ENCODE measurements at regions not wholly inside any gene's neighbourhood (a gene's known extent, or its start where the extent isn't known, plus 50 kb on each side); places are given as distances from the start of the nearest gene placed in this dataset.

DNA sequence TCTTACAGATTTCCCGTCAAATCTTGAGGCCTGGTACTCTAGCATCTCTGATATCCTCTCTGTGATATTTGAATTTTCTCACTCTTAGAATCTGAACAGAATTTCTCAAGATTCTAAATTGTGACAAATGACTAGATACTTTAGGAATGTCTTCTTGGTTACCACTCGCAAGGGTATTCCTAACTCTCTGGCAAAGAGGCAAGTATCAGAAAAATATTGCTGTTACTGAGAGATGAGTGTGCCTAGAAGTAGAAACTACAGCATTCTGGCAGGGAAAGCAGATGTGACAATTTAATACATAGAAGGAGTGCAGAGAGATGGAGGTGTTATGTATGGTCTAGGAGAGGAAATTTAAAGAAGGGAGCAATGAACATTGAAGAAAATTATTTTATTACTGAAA is 467.8 kb downstream of the LRIG3 start:
- Histone ChIP-seq H3K27ac (ENCODE audit: low read length) (no peak overlapping the region), H4K20me1 (ENCODE audit: insufficient read depth, low read length) (no peaks in the 10 kb centered on the region), H3K4me2 (ENCODE audit: insufficient read depth, low read length) (no peak overlapping the region), H3K9ac (ENCODE audit: low read depth, low read length) (no peak overlapping the region), H3K4me1 (ENCODE audit: insufficient read depth, low read length) (no peaks in the 10 kb centered on the region), H3K9me3 (ENCODE audit: insufficient read depth, low read length, severe bottlenecking) (no peaks in the 10 kb centered on the region), H3K4me3 (ENCODE audit: low read depth in 1 of 2, low read length in 2 of 2) (no peak overlapping the region), H3K79me2 (ENCODE audit: insufficient read depth, low read length) (no peaks in the 10 kb centered on the region), H3K27me3 (ENCODE audit: insufficient read depth, low read length, poor library complexity) (no peaks in the 10 kb centered on the region), H3K36me3 (ENCODE audit: insufficient read depth, low read length) (no peaks in the 10 kb centered on the region), H2AFZ (ENCODE audit: low read depth, low read length) (no peak overlapping the region)
- ATAC-seq (ENCODE audit: insufficient read depth, low read depth) (no peak), DNase-seq (no peak)
- no peak for TF ChIP-seq EZH2 (IDR thresholded peaks at IDR 0.05; ENCODE audit: borderline replicate concordance, low read depth, low read length, severe bottlenecking)
- TF ChIP-seq, protein P1, sequence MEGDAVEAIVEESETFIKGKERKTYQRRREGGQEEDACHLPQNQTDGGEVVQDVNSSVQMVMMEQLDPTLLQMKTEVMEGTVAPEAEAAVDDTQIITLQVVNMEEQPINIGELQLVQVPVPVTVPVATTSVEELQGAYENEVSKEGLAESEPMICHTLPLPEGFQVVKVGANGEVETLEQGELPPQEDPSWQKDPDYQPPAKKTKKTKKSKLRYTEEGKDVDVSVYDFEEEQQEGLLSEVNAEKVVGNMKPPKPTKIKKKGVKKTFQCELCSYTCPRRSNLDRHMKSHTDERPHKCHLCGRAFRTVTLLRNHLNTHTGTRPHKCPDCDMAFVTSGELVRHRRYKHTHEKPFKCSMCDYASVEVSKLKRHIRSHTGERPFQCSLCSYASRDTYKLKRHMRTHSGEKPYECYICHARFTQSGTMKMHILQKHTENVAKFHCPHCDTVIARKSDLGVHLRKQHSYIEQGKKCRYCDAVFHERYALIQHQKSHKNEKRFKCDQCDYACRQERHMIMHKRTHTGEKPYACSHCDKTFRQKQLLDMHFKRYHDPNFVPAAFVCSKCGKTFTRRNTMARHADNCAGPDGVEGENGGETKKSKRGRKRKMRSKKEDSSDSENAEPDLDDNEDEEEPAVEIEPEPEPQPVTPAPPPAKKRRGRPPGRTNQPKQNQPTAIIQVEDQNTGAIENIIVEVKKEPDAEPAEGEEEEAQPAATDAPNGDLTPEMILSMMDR (IDR thresholded peaks at IDR 0.05; ENCODE audit: borderline replicate concordance, extremely low read depth, low read length, poor library complexity, severe bottlenecking), result no peak

DNA sequence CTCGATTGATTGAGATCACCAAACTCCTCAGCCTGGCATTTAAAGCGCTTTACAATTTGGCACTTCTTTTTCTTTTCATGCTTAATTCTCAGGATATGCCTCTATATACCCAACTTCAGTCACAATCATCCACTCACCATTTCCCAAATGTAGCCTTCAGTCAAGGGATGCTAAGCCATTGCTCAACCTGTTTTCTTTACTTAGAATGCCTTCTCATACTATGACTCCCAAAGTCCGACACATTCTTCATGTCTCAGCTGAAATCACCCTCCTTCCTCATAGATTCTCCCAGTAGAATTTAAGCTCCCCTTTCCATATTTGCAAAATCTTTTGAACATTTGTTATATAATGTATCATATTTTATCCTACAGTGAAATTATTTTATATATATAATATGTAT is 467.0 kb downstream of the LRIG3 start:
- ATAC-seq (ENCODE audit: insufficient read depth, low read depth) (no peak), DNase-seq (no peak)
- no peaks in the 10 kb centered on the region for H4K20me1 ChIP-seq (ENCODE audit: insufficient read depth, low read length)
- H3K27me3 ChIP-seq (ENCODE audit: insufficient read depth, low read length, poor library complexity), result no peaks in the 10 kb centered on the region
- no peaks in the 10 kb centered on the region for H3K4me1 ChIP-seq (ENCODE audit: insufficient read depth, low read length)
- TF ChIP-seq, protein P1 (IDR thresholded peaks at IDR 0.05; ENCODE audit: borderline replicate concordance, extremely low read depth, low read length, poor library complexity, severe bottlenecking), result no peak
- TF ChIP-seq EZH2 (IDR thresholded peaks at IDR 0.05; ENCODE audit: borderline replicate concordance, low read depth, low read length, severe bottlenecking), result no peak
- H3K4me3 ChIP-seq (ENCODE audit: low read depth in 1 of 2, low read length in 2 of 2), result no peak overlapping the region
- no peak overlapping the region for H3K27ac ChIP-seq (ENCODE audit: low read length)
- no peaks in the 10 kb centered on the region for H3K9me3 ChIP-seq (ENCODE audit: insufficient read depth, low read length, severe bottlenecking)
- H3K79me2 ChIP-seq (ENCODE audit: insufficient read depth, low read length), result no peaks in the 10 kb centered on the region
- no peak overlapping the region for H3K4me2 ChIP-seq (ENCODE audit: insufficient read depth, low read length)
- H3K36me3 ChIP-seq (ENCODE audit: insufficient read depth, low read length), result no peaks in the 10 kb centered on the region
- no peak overlapping the region for H2AFZ ChIP-seq (ENCODE audit: low read depth, low read length)
- H3K9ac ChIP-seq (ENCODE audit: low read depth, low read length), result no peak overlapping the region

DNA sequence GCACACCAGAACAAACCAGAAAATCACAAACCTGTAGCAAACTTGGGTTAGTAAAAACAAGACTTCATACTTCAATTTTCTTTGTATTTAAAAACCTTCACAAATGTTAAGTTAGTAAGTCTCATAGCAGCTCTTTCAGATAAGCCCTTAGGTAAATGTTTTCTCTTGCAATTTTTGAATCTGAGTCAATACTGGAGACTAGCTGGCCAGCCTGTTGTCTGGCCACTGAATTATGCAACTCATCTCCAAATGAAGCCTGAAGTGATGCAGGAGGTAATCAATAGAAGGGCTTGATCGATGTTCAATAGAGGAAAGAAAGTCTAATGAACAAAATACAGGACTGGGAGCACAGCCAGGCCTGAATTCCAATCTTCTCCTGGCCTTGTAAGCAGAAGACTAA is 465.2 kb downstream of the LRIG3 start:
- H3K79me2 ChIP-seq (ENCODE audit: insufficient read depth, low read length), result no peaks in the 10 kb centered on the region
- H3K4me1 ChIP-seq (ENCODE audit: insufficient read depth, low read length), result no peaks in the 10 kb centered on the region
- no peaks in the 10 kb centered on the region for H3K9me3 ChIP-seq (ENCODE audit: insufficient read depth, low read length, severe bottlenecking)
- no peaks in the 10 kb centered on the region for H4K20me1 ChIP-seq (ENCODE audit: insufficient read depth, low read length)
- H3K4me2 ChIP-seq (ENCODE audit: insufficient read depth, low read length), result no peak overlapping the region
- DNase-seq, result no peak
- no peak overlapping the region for H2AFZ ChIP-seq (ENCODE audit: low read depth, low read length)
- H3K36me3 ChIP-seq (ENCODE audit: insufficient read depth, low read length), result no peaks in the 10 kb centered on the region
- no peak overlapping the region for H3K9ac ChIP-seq (ENCODE audit: low read depth, low read length)
- H3K27me3 ChIP-seq (ENCODE audit: insufficient read depth, low read length, poor library complexity), result no peaks in the 10 kb centered on the region
- no peak for ATAC-seq (ENCODE audit: insufficient read depth, low read depth)
- TF ChIP-seq, protein P1 (IDR thresholded peaks at IDR 0.05; ENCODE audit: borderline replicate concordance, extremely low read depth, low read length, poor library complexity, severe bottlenecking), result no peak
- TF ChIP-seq EZH2 (IDR thresholded peaks at IDR 0.05; ENCODE audit: borderline replicate concordance, low read depth, low read length, severe bottlenecking), result no peak
- H3K4me3 ChIP-seq (ENCODE audit: low read depth in 1 of 2, low read length in 2 of 2), result no peak overlapping the region
- no peak overlapping the region for H3K27ac ChIP-seq (ENCODE audit: low read length)

DNA sequence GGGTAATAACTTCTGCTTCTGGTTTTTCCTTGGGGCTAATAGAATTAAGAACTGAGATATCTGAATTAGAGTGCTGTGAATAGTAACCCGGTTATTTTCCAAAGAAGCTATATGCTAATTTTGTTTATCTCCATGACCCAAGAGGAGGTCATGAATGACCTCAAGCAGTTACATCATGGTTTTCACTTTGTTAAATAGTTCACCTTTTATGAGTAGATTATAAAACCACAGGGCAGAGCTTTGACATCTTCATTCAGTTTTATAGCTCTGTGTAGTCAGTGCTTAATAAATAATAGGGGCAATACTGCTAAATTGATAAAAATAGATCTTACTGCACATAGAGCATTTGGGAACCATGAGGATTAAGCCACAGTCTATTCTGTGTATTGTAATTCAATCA is 462.2 kb downstream of the LRIG3 start:
- no peaks in the 10 kb centered on the region for H3K9me3 ChIP-seq (ENCODE audit: insufficient read depth, low read length, severe bottlenecking)
- TF ChIP-seq, protein P1 (IDR thresholded peaks at IDR 0.05; ENCODE audit: borderline replicate concordance, extremely low read depth, low read length, poor library complexity, severe bottlenecking), result no peak
- H3K4me1 ChIP-seq (ENCODE audit: insufficient read depth, low read length), result no peaks in the 10 kb centered on the region
- H3K9ac ChIP-seq (ENCODE audit: low read depth, low read length), result no peak overlapping the region
- H3K79me2 ChIP-seq (ENCODE audit: insufficient read depth, low read length), result no peaks in the 10 kb centered on the region
- H3K36me3 ChIP-seq (ENCODE audit: insufficient read depth, low read length), result no peaks in the 10 kb centered on the region
- H4K20me1 ChIP-seq (ENCODE audit: insufficient read depth, low read length), result no peaks in the 10 kb centered on the region
- no peak overlapping the region for H3K4me3 ChIP-seq (ENCODE audit: low read depth in 1 of 2, low read length in 2 of 2)
- DNase-seq (no peak), ATAC-seq (ENCODE audit: insufficient read depth, low read depth) (no peak)
- H3K27me3 ChIP-seq (ENCODE audit: insufficient read depth, low read length, poor library complexity), result no peaks in the 10 kb centered on the region
- no peak overlapping the region for H3K4me2 ChIP-seq (ENCODE audit: insufficient read depth, low read length)
- H2AFZ ChIP-seq (ENCODE audit: low read depth, low read length), result no peak overlapping the region
- no peak overlapping the region for H3K27ac ChIP-seq (ENCODE audit: low read length)
